Midbrain (tissue), 1 donor: ENCODE measurements at regions not wholly inside any gene's neighbourhood (a gene's known extent, or its start where the extent isn't known, plus 50 kb on each side); places are given as distances from the start of the nearest gene placed in this dataset.

Source experiments
- DNase-seq: peaks from one replicate; lab custom pipeline; 2025; lab: John Stamatoyannopoulos, UW

DNA sequence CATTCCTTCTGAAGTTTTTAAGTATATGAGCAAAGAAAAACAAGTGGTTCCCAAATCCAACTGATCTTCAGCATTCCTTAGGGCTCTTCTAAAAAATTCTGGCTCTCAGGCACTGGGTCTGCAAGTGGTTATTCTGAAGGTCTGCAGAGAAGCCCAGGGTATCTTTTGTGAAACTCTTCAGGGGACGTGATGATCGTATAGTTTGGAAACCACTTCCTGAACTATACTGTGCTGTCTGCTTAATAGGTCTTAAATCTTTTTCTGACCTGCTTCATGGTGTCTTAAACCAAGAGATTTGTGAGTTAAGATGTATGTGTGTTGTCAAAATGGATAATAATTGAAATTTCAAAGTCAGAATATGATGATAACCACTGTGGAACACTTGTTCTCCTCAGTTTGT, 115.5 kb downstream of the LHX9 start:
- DNase-seq = no peak

DNA sequence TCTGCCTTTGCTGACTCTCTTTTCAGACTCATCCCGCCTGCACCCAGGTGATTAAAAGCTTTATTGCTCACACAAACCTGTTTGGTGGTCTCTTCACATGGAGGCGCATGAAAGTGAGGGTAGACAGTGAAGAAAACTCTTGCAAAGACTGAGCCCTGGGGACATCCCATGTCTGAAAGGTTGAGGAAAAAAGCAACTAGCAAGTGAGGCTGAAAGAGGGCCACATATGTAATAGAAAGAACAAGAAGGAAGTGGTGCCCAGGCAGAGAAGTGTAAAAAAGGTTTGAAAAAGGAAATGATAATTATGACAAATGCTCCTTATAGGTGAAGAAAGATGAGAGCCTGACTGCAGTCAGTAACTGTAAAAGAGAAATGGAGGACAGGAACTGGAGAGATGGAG, 115.9 kb upstream of the NEK7 start:
- DNase-seq = no peak

DNA sequence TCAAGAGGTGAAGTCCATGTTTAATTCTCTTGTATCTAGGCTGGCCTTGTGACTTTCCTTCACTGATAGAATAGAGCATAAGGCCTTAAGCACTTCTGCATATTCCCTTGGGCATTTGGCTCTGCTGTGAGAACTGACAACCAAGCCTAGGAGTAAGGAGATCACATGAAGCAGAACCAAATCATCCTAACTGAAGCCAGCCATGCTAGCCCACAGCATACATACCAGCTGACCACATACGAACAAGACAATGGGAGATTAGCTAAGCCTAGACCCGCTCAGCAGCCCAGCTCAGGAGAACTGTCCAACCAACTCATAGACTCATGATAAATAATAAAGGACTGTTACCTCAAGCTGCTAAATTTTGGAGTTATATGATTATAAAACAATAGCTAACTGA, 114.6 kb upstream of the NEK7 start:
- no peak for DNase-seq

DNA sequence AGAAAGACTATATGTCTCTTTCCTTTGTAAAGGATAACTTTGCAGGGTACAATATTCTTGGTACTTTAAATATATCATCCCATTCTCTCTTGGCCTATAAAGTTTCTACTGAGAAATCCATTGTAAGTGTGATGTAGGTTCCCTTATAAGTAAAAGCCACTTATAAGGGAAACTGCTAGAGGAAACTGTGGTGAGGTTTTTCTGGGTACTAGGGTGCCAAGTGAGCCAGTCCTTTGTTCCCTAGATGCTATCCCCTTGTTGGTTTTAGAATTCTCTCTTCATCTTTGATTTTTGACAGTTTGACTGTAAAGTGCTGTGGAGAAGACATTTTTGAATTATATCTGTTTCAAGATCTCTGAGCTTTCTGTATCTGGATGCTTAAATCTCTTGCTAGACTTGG, 108.9 kb upstream of the NEK7 start:
- no peak for DNase-seq

DNA sequence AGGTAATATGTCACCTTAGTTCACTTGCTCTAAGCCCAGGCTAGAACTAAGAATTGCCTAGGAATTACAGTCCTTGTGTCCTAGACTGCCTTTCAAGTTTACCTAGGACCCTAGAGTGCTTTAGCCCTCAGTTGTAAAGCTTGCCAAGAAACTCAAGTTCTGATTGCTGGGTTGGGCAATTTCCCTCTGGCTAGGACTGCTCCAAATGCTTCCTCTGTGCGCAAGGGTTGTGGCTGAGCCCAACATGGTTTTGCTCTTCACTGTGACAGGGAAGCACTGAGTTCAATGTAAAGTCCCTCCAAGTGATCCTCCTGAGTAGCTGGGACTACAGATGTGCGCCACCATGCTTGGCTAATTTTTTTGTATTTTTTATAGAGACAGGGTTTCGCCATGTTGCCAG, 102.3 kb upstream of the NEK7 start:
- DNase-seq = no peak

DNA sequence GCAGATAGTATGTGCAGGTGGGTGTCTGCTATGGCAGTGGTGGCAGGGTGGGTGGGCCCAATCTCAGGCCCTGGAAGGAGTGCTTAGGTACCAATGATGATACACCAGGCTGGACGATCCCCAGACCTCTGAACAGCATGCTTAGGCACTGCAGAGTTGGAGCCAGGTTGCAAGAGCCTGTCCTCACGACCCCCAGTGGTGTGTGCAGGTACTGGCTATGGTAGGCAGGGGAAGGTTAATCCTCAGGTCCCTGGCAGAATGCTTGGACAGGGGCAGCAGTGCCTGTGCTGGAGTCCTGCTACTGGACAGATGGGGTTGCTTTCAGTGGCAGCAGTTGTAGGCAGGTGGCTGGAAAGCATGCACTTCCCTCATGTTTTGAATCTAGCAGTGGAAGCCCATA, 100.5 kb upstream of the NEK7 start:
- DNase-seq = no peak

DNA sequence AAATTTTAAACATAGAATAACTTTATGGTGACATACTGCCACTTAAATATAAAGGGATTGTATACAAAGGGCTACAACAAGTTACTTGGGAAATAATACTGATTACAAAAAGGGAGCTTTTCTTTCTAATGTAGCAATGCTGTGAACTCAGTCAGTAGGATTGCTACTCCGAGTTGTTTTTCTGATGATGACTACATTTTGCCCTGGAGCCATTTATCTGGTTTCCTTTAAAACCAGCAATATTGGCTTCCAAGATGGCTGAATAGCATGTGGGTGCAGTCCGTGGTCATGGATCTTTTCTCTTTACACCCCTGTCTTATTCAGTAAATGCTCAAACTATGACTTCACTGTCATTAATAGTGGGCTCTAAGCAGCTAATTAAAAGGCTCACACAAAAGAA, 92.6 kb upstream of the NEK7 start:
- DNase-seq = no peak

DNA sequence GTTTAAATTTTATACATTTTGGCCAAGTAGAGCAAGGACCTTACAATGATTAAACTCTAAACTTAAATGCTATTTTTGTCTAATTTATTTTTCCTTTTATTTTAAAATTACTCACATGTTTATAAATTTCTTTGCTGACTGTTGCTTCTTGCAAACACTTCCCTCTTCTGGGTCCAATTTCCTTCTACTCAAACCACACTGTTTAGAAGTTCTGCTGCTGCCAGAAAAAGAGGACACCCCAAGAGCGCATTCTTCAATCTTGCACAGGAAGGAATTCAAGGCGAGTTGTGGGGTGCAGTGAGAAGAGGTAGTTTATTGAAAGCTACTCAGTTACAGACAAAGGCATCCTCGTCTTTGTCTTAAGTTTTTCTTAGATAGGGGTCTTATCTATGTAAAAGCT, 88.5 kb upstream of the NEK7 start:
- DNase-seq = no peak

DNA sequence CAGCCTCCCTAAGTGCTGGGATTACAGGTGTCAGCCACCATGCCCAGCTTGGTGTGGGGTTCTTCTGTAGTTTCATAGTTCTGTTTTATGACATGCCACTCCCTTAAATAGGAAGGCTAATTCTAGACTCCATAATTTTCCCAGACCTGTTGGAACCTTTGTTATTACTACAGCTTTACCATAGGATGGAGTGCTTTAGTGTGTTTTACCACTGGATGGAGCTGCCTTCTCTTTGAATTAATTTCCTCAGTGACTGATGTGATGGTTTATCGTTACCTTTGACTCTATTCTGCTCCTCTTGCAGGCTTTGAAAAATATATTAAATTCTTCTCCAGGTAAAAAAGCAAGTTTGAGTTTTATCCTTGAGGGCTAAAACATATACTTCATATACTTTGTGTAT, 84.6 kb upstream of the NEK7 start:
- no peak for DNase-seq

DNA sequence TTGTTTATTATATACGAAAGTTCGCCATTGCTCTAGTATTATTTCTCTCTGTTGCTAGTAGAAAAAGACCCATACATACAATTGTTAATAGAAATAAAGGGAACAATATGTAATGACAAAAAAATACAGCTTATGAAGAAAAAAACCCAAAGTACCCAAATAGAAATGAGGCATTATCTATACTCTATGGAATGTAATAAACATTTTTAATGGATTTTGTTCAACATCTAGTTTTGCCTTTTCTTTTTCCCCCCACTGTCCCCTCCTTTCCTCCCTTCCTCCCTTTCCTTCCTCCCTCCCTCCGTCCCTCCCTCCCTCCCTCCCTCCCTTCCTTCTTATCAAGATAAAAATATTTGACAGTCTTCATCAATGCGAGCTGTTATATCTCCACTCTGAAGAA, 81.5 kb upstream of the NEK7 start:
- DNase-seq = no peak

DNA sequence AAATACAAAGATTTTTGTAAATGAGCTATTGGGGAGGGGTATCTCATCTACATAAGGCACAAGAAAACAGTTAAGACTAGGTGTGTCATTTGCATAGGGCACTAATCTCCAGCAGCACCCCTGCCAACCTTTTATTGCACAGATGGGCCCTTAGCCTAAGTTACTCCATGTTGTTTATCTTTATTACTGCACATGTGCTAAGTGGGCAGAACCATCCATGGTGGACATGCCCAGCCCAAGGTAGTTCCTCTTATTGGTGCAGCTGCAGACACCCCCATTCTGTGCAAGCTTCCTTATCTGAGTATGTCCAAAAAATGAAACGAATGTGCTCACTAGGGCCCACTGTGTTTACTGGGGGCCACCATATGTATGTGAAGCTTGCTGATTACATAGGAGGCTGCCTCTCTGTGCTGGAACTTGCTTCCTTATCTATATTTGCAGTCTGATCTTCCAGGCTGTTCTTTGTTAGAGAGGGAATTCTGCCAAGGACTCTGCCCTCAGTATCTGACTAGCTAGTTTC, 77.3 kb upstream of the NEK7 start:
- no peak for DNase-seq

DNA sequence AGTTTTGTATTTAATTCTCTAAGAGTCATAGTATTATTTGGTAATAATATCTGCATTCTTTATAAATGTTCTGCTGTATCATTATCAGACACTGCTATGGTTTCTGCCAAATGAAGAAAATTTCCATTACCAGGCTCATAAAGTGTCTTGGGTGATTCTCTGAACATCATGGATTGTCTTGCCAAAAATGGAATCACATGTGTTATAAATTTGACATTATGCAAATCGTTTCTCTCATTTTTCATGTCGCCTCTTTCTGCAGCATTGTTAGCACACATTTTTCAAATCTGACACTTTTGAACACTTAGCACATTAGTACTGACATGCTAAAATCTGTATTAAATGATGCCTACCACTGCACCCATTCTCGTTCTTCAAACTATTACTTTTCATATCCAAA, 74.2 kb upstream of the NEK7 start:
- no peak for DNase-seq

DNA sequence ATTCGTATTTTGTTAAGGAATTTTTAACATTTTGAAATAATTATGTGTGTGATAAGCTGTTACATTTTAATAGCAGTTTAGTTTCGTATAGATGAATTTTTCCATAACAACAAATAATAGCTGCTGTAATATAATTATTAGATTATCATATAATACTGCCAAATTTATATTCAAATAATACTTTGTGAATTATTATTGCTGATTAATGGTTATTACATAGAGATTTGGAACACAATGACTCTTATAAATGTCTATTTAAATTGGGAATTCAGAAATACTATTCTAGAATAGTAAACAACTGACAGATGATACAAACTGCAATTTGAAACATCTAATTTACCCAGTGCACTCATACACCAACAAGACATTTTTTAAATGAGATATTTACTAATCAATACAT, 73.2 kb upstream of the NEK7 start:
- no peak for DNase-seq

DNA sequence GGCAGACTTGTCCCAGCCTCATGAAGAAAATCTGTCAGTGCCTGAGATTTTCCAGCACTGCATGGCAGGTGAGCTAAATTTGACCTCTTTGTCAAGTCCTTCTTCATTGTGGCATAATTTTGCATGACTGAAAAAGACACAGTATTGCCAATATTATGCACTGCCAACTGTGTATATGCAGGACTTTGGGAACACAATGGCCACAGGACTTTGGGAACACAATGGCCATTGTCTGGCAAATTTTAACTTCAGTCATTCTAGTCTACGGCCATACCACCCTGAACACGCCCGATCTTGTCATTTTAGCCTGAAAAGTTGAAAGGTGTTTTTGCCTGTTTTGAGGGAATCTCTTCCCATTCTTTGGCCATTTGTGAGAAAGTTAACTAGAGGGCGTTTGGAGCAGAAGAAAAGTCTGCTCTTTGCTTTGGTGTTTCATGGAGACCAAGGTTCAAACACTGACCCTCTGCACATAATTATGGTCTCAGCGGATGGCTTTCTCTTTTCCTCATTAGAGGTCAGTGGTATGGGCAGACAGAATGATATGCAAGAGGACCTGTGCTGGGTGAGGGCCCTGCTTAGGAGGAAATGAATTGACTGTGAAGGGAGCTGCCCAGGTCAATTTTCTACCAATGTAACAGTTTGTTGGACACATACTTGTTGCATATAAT, 72.4 kb upstream of the NEK7 start:
- no peak for DNase-seq

DNA sequence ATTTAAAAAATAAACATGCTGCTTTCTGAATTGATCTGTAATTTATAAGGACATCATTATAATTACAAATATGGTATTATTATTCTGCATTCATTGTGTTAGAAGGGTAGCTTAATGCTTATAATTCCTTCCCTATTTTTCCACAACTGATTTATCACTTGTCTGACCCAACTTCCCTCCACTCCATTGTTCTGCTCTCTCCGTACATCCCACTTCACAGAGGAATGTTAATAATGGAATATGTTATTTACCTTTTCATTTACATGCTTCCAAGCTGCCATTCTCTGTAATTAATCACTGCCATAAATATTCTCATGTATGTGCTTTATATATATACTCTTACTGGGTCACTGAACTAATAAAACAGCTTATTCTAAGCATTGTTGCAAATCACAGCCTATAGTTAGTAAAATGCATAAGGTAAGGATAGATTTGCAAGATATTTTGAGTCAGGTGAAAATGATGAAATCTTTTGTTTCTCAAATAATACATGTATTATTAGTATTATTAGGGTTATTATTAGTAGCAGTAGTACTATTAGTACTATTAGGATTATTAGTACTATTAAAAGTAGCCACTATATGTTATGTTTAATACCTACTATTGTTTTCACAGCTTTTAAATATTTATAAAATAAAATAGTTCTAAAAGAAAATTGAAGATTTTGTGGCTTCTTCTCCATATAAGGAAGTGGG, 70.6 kb upstream of the NEK7 start:
- DNase-seq = no peak

DNA sequence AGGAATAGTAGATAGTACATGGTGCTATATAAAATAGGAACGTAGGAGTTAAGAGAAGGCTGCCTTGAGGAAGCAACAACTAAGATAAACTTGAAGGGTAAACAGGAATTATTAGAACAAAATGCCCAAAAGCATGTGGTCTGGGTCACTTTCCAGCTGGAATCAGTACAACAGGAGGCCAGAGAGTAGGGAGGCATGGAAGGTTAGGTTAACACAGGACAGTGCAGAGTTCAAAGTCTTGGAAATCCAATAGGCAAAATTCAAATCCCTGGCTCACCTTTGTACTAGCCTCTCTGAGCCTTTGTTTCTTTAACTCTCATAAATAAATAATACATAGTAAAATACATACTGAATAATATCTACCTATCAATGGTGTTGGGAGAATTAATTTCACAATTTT, 69.0 kb upstream of the NEK7 start:
- DNase-seq = no peak

DNA sequence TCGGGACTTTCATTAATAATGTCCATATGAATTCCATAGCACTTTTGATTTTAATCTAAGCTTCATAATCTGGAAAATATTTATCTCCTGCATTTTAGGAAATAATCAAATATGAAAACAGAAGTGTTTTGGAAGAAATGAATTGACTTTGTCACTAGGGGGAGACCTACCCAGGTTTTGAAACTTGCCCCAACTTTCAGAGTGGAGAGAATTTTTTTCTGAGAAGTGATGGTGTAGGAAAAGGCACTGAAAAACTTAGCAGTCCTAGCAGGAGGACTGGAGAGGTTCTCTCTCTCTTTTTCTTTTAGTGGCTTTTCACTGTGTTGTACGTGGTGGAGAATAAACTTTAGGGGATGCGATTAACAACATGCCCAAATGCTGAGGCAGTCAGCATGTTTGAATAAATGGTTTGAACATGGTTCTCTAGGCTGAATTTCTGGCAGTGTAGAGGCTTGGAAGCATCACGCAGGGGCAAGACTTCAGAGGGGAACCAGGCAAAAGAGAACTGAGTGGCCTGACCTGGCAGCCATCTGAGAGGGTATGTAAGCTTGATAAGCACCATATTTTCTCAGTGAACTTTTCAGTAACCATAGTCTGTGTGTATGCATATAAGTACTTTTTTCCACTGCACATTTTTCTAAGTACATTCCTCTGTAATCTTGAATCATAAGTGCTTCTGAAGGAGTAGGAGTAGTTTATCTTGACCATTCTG, 68.3 kb upstream of the NEK7 start:
- DNase-seq = peak; percentile 11

DNA sequence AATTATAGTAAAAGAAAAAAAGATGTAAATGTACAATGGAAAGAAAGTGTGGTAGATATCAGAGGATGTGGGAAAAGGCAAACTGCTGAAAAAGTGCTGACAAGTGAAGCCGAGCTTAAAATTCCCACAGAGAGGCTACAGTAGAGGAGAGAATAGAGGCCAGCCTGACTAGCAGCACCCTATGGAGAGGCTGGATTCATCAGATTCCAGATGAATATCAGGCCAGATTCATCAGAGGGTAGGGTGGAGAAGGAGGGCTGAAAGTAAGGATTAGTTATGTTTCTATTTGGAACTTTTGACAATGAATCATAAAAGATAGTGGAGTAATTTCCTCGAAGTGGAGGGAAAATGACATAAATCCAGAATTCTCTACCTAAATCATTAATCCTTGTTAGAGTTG, 60.4 kb upstream of the NEK7 start:
- DNase-seq = no peak

DNA sequence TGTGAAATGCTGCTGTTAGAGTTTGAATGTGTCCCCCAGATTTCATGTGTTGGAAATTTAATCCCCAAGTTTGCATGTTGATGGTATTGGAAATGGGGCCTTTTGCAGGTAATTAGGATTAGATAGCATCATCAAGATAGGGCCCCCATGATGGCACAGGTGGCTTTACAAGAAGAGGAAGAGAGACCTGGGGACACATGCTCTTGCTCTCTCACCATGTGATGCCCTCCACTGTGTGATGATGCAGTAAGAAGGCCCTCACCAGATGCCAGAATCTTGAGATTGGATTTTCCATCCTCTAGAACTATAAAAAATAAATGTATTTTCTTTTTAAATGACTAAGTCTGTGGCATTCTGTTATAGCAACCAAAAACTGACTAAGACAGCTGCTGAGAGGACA, 57.0 kb upstream of the NEK7 start:
- DNase-seq = no peak

DNA sequence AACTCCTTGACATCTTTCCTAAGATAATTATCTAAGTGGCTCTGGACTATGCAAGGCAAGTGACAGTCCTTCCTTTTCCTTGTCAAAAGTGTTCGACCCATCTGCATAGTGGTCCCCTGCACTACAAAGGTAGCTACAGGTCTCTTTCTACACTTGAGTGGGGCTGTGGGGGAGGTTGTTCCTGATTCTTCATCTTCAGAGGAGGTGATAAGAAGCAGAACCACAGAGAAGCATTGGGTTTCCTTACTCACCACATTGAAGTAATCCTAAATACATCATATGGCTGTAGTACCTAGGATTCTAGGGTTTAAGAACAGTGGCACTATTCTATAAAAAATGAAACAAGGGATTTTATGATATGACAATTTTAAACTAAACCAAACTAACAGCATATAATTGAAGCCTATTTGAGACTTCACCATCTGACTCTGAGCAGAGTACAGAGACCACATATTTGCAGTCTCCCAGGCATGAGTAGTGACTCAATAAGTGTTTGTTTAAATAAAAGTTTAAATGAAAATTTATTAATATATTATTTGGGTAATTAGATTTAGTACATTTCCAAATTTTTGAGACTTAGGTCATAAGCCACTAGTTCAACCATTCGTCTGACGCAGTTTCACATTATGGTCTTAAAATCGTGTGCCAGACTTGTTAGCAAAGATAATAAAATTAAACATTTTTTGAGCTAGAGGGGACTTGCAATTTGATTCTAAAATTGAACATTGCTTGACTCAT, 54.9 kb upstream of the NEK7 start:
- no peak for DNase-seq

DNA sequence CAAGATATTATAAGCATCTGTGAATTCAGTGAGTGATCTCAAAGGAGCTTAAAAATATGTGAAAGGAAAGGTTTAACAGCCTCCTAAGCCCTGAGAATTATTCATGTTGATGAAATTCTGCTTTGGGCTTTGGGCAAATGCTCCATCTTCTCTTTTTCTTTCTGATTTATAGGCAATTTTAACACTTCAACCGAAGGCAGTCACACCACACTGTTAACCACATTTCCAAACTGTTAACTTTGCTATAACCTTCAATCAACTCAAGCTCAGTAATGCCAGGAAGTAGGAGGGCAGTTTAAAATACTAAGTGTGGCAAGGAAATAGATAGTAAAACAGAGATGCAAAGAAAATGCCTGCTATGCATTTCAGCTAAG, 54.4 kb upstream of the NEK7 start:
- no peak for DNase-seq

DNA sequence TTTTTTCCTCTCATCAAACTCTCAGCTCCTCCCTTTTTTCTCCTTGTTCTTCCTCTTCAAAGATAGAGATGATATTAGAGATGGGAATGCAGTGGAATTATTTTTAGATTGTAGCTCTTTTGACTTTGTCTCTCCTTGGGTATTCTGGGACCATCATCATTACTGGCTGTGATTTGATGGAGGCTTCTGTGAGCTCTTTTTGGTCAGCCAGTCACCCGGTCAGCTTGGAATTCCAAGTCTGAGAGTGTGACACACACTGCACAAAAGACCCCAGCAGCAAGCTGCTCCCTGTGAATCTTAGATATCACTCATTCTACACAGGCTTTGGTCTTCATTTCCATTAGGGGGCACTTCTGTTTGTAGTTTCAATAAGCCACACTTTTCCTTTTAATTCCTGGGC, 51.6 kb upstream of the NEK7 start:
- DNase-seq = no peak

DNA sequence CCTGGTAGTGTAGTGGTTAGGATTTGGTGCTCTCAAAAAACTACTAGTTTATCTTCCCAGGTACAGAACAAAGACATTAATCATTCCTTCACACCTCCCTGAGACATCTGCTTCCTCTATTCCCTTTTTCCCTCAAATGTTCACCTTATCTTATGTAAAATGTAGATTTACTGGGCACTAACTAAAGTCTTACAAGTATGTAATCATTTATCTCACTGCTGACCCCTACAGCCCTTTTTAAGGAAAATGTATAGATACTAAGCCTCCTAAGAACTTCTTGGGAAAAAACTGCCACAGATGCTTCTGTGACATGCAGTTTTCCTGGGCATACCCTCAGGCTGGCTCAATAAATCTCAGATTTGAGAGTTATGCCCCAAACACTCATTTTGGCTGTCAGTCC, 50.8 kb upstream of the NEK7 start:
- no peak for DNase-seq
